Type B pancreatic cell (in vitro differentiated cells): ENCODE measurements at regions not wholly inside any gene's neighbourhood (a gene's known extent, or its start where the extent isn't known, plus 50 kb on each side); places are given as distances from the start of the nearest gene placed in this dataset.

Experiments
- DNase-seq: peaks from one replicate; pipeline ENCODE4 v3.0.0; 2021; ENCODE audit warnings: mixed read lengths; ENCODE audit not compliant: unreplicated experiment; ENCODE audit errors: extremely low spot score
- H3K27ac Mint-ChIP-seq: 2 replicates; pipeline ENCODE4 v1.8.0; 2021; ENCODE audit warnings: mild to moderate bottlenecking, mixed read lengths
- H3K27me3 Mint-ChIP-seq: 2 replicates; pipeline ENCODE4 v1.8.0; 2021; ENCODE audit warnings: mixed read lengths
- H3K36me3 Mint-ChIP-seq: 2 replicates; pipeline ENCODE4 v1.8.0; 2021; ENCODE audit warnings: mixed read lengths
- H3K4me1 Mint-ChIP-seq: one replicate; pipeline ENCODE4 v1.8.0; 2021; ENCODE audit warnings: mixed read lengths; ENCODE audit not compliant: unreplicated experiment
- H3K4me3 Mint-ChIP-seq: 2 replicates; pipeline ENCODE4 v1.8.0; 2021; ENCODE audit warnings: mild to moderate bottlenecking, mixed read lengths
- H3K9me3 Mint-ChIP-seq: 2 replicates; pipeline ENCODE4 v1.8.0; 2021; ENCODE audit warnings: mixed read lengths
- TF ChIP-seq, protein P1 (sequence below): fragments of 200-600 bp; sonication (generic); conservative IDR thresholded peaks from 2 replicates; pipeline ENCODE4 v1.5.0; 2021; ENCODE audit warnings: antibody characterized with exemption, mild to moderate bottlenecking

DNA sequence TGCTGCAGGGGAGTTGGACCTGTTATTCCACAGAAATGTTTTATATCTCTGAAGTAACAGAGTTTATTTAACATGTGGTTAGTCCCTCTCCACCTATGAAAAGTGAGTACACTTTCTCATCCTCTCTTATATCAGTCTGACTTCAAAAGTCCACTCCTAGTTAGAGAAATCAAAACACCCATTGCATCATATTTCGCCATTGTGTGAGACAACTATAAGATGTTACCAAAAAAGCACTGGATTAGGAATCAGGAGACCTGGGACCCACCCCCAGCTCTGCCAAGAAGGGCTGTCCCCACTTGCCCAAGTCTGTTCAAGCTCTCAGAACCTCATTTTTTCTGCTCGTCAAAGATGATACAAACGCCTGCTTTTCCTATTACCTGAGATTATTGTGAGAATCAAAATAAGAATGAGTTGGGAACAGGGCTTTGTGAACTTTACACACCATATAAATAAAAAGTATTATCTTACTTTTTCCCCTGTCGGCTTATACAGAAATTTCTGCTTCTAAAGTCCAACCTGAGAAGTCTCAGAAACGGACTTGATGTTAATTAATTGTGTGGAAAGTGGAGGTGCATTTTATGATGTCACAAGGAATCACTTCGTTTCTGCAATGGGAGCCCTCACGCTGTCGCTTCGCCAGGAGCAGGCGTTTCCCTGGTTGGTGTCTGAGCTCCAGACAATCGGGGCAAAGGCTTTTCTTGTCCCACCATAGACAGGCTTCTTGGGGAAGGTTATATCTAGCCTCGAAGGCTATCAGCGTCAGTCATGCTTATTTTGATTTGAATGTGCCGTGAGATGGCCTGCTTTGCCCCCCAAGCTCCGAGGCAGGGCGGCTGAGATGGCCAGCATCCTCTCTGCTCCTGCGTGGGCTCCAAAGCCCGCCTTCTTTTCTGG is 89.6 kb upstream of the ZNF516 start:
- Mint-ChIP-seq H3K9me3 (no peaks in the 10 kb centered on the region), H3K27me3 (peaks cover 13% of the 10 kb centered on the region)

DNA sequence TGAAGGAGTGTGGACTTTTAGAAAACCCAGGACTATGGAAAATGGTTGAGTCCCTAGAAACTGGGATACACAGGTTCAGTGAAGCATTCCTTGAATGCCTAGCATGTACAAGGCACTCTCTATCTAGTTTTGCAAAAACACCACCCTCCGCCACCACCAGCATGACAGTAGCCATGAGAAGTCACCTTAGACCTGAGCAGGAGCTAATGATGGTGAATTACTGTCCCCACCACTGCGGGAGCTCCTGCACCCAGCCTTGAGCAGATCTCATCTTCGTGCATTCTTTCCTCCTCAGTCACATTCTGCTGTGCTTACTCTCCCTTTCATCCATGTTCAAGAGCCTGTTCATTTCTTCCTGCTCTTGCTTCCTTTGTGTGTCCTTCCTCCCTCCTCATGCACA is 86.2 kb upstream of the ZNF516 start:
- no peaks in the 10 kb centered on the region for H3K9me3 Mint-ChIP-seq
- no peak overlapping the region for H3K4me3 Mint-ChIP-seq
- peaks cover 13% of the 10 kb centered on the region for H3K27me3 Mint-ChIP-seq
- TF ChIP-seq, protein P1, sequence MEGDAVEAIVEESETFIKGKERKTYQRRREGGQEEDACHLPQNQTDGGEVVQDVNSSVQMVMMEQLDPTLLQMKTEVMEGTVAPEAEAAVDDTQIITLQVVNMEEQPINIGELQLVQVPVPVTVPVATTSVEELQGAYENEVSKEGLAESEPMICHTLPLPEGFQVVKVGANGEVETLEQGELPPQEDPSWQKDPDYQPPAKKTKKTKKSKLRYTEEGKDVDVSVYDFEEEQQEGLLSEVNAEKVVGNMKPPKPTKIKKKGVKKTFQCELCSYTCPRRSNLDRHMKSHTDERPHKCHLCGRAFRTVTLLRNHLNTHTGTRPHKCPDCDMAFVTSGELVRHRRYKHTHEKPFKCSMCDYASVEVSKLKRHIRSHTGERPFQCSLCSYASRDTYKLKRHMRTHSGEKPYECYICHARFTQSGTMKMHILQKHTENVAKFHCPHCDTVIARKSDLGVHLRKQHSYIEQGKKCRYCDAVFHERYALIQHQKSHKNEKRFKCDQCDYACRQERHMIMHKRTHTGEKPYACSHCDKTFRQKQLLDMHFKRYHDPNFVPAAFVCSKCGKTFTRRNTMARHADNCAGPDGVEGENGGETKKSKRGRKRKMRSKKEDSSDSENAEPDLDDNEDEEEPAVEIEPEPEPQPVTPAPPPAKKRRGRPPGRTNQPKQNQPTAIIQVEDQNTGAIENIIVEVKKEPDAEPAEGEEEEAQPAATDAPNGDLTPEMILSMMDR, result no peak
- DNase-seq, result no peak
- H3K36me3 Mint-ChIP-seq, result no peaks in the 10 kb centered on the region
- H3K27ac Mint-ChIP-seq, result no peak overlapping the region
- no peaks in the 10 kb centered on the region for H3K4me1 Mint-ChIP-seq

More for the DNA sequence above, 89.6 kb upstream of the ZNF516 start:
- Mint-ChIP-seq H3K36me3 (no peaks in the 10 kb centered on the region), H3K4me1 (peaks cover 15% of the 10 kb centered on the region), H3K4me3 (no peak overlapping the region), H3K27ac (no peak overlapping the region)
- TF ChIP-seq, protein P1, result no peak
- no peak for DNase-seq

DNA sequence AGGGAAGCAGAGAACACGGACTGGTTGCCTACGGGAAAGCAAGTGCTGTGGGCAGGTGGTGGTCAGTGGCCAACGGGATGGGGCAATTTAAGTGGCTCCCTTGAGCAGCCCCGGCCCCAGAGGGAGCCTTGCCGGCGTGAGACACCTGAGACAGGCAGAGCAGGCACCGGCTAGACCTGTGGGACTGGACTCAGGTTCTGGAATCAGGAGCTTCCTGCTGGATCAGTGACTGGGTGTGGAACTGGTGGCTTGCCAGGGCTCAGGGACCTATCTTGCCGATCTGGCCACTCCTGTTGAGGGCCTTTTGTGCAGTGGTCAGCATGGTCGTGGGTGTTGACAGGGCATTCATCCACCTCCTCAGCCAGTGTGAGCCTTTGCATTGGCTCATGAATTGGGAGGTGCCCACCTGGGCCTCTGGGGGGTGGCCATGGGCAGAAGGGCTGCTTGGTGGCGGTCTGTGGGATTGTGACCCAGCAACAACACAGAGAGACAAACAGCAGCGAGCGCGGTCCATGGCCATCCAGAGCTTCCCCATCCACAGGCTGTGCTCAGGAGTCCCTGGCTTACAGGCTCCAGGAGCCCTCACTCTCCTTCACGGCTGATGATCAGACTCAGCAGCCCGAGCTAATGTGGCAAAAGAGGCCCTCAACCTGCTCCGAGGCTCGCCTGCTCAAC is 85.4 kb upstream of the ZNF516 start:
- DNase-seq, result no peak
- no peaks in the 10 kb centered on the region for H3K36me3 Mint-ChIP-seq
- TF ChIP-seq, protein P1, result no peak
- peaks cover 3% of the 10 kb centered on the region for H3K9me3 Mint-ChIP-seq
- H3K4me1 Mint-ChIP-seq, result no peaks in the 10 kb centered on the region
- H3K27ac Mint-ChIP-seq, result no peak overlapping the region
- H3K27me3 Mint-ChIP-seq, result peaks cover 13% of the 10 kb centered on the region
- H3K4me3 Mint-ChIP-seq, result no peak overlapping the region

DNA sequence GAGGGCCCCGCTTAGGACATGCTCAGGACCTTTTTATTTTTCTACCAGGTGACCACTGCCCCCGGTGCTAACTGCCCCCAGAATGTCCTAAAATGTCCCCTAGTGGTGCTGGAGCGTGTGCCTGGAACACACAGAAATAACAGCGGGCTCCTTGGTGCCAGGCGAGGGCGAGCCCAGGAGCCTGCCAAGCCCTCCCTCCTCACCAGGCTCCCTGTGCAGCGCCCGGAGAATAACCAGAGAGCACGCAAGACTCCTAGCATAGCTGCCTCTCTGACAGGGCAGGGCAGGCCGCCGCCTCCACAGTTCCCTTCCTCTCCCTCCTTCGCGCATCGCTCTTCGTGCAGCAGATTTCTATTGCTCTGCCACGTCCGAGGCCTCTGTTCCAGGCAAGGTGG is 84.3 kb upstream of the ZNF516 start:
- Mint-ChIP-seq H3K9me3 (peaks cover 9% of the 10 kb centered on the region), H3K27me3 (peaks cover 13% of the 10 kb centered on the region), H3K4me3 (no peak overlapping the region), H3K4me1 (no peaks in the 10 kb centered on the region), H3K27ac (no peak overlapping the region), H3K36me3 (no peaks in the 10 kb centered on the region)
- no peak for DNase-seq
- TF ChIP-seq, protein P1, result no peak

DNA sequence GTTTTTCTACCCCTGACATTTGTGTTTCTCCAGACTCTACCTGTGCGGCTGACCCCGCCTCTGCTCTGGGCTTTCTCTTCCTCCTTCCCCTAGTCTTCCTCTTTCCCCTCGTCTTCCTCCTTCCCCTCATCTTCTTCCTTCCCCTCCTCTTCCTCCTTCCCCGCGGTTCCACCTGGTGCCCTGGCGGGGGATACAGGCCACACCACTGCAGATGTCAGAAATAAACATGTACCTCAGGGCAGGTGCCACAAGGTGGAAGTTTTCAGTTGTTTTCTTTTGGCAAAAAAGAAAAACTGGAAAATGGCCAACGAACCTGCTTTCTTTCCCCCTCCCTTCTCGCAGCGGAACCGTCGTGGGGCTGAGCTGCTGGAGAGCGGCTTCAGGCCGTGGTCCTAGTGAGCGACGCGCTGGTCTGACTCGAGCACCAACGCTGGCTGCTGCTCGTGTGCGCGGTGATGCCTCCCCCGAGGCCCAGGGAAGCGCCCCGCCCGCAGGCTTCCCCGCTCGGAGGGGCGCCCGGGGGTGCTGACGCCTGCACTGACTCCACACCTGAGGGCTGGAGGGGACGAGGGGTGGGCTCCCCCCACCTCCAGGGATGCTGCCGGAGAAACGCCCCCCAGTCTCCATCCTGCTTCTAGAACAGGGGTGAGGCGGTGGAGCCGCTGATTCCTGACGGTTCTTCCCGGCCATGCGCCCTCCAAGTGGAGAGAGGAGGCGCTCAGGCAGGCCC is 83.7 kb upstream of the ZNF516 start:
- TF ChIP-seq, protein P1, result no peak
- no peak overlapping the region for H3K27ac Mint-ChIP-seq

More for the DNA sequence above, 83.7 kb upstream of the ZNF516 start:
- Mint-ChIP-seq H3K9me3 (peaks cover 9% of the 10 kb centered on the region), H3K36me3 (no peaks in the 10 kb centered on the region), H3K4me1 (no peaks in the 10 kb centered on the region), H3K4me3 (no peak overlapping the region), H3K27me3 (peaks cover 13% of the 10 kb centered on the region)
- DNase-seq, result no peak
